ENCODE measurements at regions not wholly inside any gene's neighbourhood (a gene's known extent, or its start where the extent isn't known, plus 50 kb on each side); places are given as distances from the start of the nearest gene placed in this dataset.

DNA sequence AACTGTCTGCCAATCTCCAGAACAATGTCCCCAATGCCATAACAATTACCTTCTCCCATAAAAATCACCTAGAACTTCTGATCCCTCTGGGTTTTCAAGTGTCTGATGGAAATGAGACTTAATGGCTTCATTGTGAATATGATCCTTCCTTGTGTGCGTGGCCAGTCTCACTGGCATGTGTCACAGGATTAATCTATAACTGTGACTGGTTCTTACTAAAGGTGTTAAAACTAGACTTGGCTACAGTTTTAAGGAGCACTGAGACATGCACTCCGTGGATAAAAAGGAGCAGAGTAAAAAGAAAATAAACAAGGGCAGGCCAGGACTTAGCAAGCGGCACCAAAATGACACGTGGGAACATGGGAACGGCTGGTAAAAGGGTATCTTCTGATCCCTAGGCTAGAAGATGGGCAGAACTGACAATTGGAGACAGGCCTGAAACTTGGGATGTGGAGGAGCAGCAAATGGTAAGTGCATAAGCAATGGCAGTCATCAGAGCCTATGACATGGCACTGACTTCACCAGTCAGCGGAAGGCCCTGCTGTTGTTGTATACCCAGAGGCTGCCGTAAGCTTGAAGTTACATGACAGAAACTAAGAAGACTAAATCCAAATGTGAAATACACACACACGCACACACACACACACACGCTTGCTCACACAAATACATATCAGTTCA lies 256.6 kb upstream of the NOCT start:
- TF ChIP-seq, protein P1, sequence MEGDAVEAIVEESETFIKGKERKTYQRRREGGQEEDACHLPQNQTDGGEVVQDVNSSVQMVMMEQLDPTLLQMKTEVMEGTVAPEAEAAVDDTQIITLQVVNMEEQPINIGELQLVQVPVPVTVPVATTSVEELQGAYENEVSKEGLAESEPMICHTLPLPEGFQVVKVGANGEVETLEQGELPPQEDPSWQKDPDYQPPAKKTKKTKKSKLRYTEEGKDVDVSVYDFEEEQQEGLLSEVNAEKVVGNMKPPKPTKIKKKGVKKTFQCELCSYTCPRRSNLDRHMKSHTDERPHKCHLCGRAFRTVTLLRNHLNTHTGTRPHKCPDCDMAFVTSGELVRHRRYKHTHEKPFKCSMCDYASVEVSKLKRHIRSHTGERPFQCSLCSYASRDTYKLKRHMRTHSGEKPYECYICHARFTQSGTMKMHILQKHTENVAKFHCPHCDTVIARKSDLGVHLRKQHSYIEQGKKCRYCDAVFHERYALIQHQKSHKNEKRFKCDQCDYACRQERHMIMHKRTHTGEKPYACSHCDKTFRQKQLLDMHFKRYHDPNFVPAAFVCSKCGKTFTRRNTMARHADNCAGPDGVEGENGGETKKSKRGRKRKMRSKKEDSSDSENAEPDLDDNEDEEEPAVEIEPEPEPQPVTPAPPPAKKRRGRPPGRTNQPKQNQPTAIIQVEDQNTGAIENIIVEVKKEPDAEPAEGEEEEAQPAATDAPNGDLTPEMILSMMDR (IDR thresholded peaks at IDR 0.05 in 8 of 11, conservative IDR thresholded peaks at IDR 0.05 in 3 of 11), result no peak
- TF ChIP-seq POLR2AphosphoS5 (IDR thresholded peaks at IDR 0.05) (no peak), POLR2A (IDR thresholded peaks at IDR 0.05) (no peak)
